Prostate gland (tissue), 2 donors: ENCODE measurements at regions not wholly inside any gene's neighbourhood (a gene's known extent, or its start where the extent isn't known, plus 50 kb on each side); places are given as distances from the start of the nearest gene placed in this dataset.

Source experiments
- CTCF ChIP-seq, 4 experiments: fragments of 200-600 bp in 2 of 4; fragments of 450-650 bp in 2 of 4; sonication (generic) in 2 of 4; IDR thresholded peaks; 1 replicate in 3 of 4; 2 replicates in 1 of 4; pipeline ENCODE4 v1.5.1; 2016 to 2019; ENCODE audit warnings: antibody characterized with exemption in 4 of 4, mild to moderate bottlenecking in 2 of 4, moderate library complexity in 2 of 4
- POLR2AphosphoS5 ChIP-seq: sonication (generic); formaldehyde crosslinking; IDR thresholded peaks from one replicate; pipeline ENCODE4 v1.6.1; 2017; ENCODE audit warnings: antibody characterized with exemption

GRCh38 chr14:44162197-44162596, 344.9 kb downstream of the FSCB start:
- no peak for TF ChIP-seq POLR2AphosphoS5
- no peak for TF ChIP-seq CTCF (IDR thresholded peaks at IDR 0.05)
